Breast epithelium (tissue), 4 donors: ENCODE measurements at regions not wholly inside any gene's neighbourhood (a gene's known extent, or its start where the extent isn't known, plus 50 kb on each side); places are given as distances from the start of the nearest gene placed in this dataset.

Source experiments
- DNase-seq, 2 donors: peaks; one replicate each; pipeline ENCODE4 v3.0.0-alpha.2; 2019; ENCODE audit warnings: low spot score in 2 of 2
- H3K27ac ChIP-seq, 2 donors: fragments of 200-600 bp; sonication (generic) in 1 of 2; one replicate each; pipeline ENCODE4 v1.5.1; 2016 to 2019; ENCODE audit warnings: mild to moderate bottlenecking in 1 of 2
- H3K27me3 ChIP-seq, 2 donors: fragments of 200-600 bp; sonication (generic) in 1 of 2; one replicate each; pipeline versions ENCODE4 v1.5.1 to v1.6.0; 2017 to 2019; ENCODE audit warnings: control low read depth in 1 of 2, mild to moderate bottlenecking in 1 of 2
- H3K36me3 ChIP-seq: fragments of 200-600 bp; one replicate; pipeline ENCODE4 v1.5.1; 2019
- H3K4me1 ChIP-seq, 2 donors: fragments of 200-600 bp; sonication (generic); one replicate each; pipeline ENCODE4 v1.5.1; 2016 to 2019; ENCODE audit warnings: control low read depth in 1 of 2
- H3K4me3 ChIP-seq, 3 donors: fragments of 200-600 bp; sonication (generic); 1 replicate in 2 of 3; 2 replicates in 1 of 3; pipeline ENCODE4 v1.5.1; 2016 to 2019; ENCODE audit warnings: mild to moderate bottlenecking in 3 of 3, moderate library complexity in 2 of 3
- H3K9me3 ChIP-seq, 2 donors: fragments of 200-600 bp; sonication (generic) in 1 of 2; one replicate each; pipeline ENCODE4 v1.5.1; 2016 to 2019; ENCODE audit warnings: control low read depth in 1 of 2
- CTCF ChIP-seq, 3 donors: fragments of 450-650 bp; IDR thresholded peaks; one replicate each; pipeline ENCODE4 v1.5.1; 2016 to 2017; ENCODE audit warnings: antibody characterized with exemption in 3 of 3, mild to moderate bottlenecking in 3 of 3, moderate library complexity in 3 of 3
- POLR2A ChIP-seq: fragments of 450-650 bp; IDR thresholded peaks from one replicate; pipeline ENCODE4 v1.6.1; 2016; ENCODE audit warnings: antibody characterized with exemption, mild to moderate bottlenecking, moderate library complexity
- POLR2AphosphoS5 ChIP-seq, 3 donors: sonication (generic); formaldehyde crosslinking; IDR thresholded peaks; one replicate each; pipeline ENCODE4 v1.6.1; 2017; ENCODE audit warnings: antibody characterized with exemption in 3 of 3
- intact Hi-C: fragments of 100-400 bp; cut with DNase I; formaldehyde crosslinking; loops from one replicate; pipeline ENCODE4 v1.15.1; 2023; ENCODE audit warnings: low total_unique reads

GRCh38 chr18:75810961-75811551 is 383.6 kb upstream of the SMIM21 start:
- no peaks in the 10 kb centered on the region for H3K9me3 ChIP-seq
- no peak for TF ChIP-seq POLR2A
- H3K36me3 ChIP-seq: no peaks in the 10 kb centered on the region
- intact Hi-C loops: no loop called here
- peak overlapping the region in 1 of 2 donors; percentile 25 for H3K27ac ChIP-seq
- no peak overlapping the region for H3K4me3 ChIP-seq
- H3K4me1 ChIP-seq: no peaks in the 10 kb centered on the region
- H3K27me3 ChIP-seq: no peaks in the 10 kb centered on the region
- DNase-seq: no peak

GRCh38 chr18:75810516-75810915 is 383.0 kb upstream of the SMIM21 start:
- Histone ChIP-seq H3K4me3 (no peak overlapping the region), H3K9me3 (no peaks in the 10 kb centered on the region), H3K4me1 (no peaks in the 10 kb centered on the region), H3K27me3 (no peaks in the 10 kb centered on the region), H3K27ac (peak overlapping the region in 1 of 2 donors; percentile 25), H3K36me3 (no peaks in the 10 kb centered on the region)
- DNase-seq: no peak
- intact Hi-C loops: no loop called here
- TF ChIP-seq POLR2A: no peak
- no peak for TF ChIP-seq POLR2AphosphoS5 (IDR thresholded peaks at IDR 0.05)
- TF ChIP-seq CTCF (IDR thresholded peaks at IDR 0.05): no peak

GRCh38 chr18:75809926-75810255 is 382.4 kb upstream of the SMIM21 start:
- Histone ChIP-seq H3K9me3 (no peaks in the 10 kb centered on the region), H3K36me3 (no peaks in the 10 kb centered on the region), H3K27me3 (no peaks in the 10 kb centered on the region), H3K27ac (no peak overlapping the region), H3K4me1 (no peaks in the 10 kb centered on the region), H3K4me3 (no peak overlapping the region)
- no peak for TF ChIP-seq POLR2AphosphoS5 (IDR thresholded peaks at IDR 0.05)
- TF ChIP-seq POLR2A: no peak
- TF ChIP-seq CTCF (IDR thresholded peaks at IDR 0.05): no peak
- no peak for DNase-seq
- intact Hi-C loops: loop anchor here (10.0 kb wide), 1 partner anchor 1195 kb away; no protein-coding TSS in a partner anchor

- Histone ChIP-seq H3K36me3 (no peaks in the 10 kb centered on the region), H3K4me3 (peak overlapping the region in 1 of 3 donors; percentile 35), H3K27me3 (no peaks in the 10 kb centered on the region), H3K9me3 (no peaks in the 10 kb centered on the region), H3K4me1 (no peaks in the 10 kb centered on the region), H3K27ac (peak overlapping the region in 1 of 2 donors; percentile 19)
- no peak for DNase-seq
- intact Hi-C loops: loop anchor here (10.0 kb wide), 1 partner anchor 1195 kb away; no protein-coding TSS in a partner anchor
- TF ChIP-seq POLR2AphosphoS5 (IDR thresholded peaks at IDR 0.05): no peak
- no peak for TF ChIP-seq CTCF (IDR thresholded peaks at IDR 0.05)
- no peak for TF ChIP-seq POLR2A
Observed at GRCh38 chr18:75809151-75809925, 381.8 kb upstream of the SMIM21 start.

- Histone ChIP-seq H3K36me3 (no peaks in the 10 kb centered on the region), H3K4me3 (no peak overlapping the region), H3K27me3 (no peaks in the 10 kb centered on the region), H3K9me3 (no peaks in the 10 kb centered on the region), H3K4me1 (no peaks in the 10 kb centered on the region), H3K27ac (no peak overlapping the region)
- DNase-seq: no peak
- intact Hi-C loops: loop anchor here (10.0 kb wide), 1 partner anchor 1190 kb away; no protein-coding TSS in a partner anchor
- TF ChIP-seq CTCF (IDR thresholded peaks at IDR 0.05) (no peak), POLR2AphosphoS5 (IDR thresholded peaks at IDR 0.05) (no peak), POLR2A (no peak)
Observed at GRCh38 chr18:75805265-75805664, 377.8 kb upstream of the SMIM21 start.
